ENCODE measurements at regions not wholly inside any gene's neighbourhood (a gene's known extent, or its start where the extent isn't known, plus 50 kb on each side); places are given as distances from the start of the nearest gene placed in this dataset.

- TF ChIP-seq, protein P1, sequence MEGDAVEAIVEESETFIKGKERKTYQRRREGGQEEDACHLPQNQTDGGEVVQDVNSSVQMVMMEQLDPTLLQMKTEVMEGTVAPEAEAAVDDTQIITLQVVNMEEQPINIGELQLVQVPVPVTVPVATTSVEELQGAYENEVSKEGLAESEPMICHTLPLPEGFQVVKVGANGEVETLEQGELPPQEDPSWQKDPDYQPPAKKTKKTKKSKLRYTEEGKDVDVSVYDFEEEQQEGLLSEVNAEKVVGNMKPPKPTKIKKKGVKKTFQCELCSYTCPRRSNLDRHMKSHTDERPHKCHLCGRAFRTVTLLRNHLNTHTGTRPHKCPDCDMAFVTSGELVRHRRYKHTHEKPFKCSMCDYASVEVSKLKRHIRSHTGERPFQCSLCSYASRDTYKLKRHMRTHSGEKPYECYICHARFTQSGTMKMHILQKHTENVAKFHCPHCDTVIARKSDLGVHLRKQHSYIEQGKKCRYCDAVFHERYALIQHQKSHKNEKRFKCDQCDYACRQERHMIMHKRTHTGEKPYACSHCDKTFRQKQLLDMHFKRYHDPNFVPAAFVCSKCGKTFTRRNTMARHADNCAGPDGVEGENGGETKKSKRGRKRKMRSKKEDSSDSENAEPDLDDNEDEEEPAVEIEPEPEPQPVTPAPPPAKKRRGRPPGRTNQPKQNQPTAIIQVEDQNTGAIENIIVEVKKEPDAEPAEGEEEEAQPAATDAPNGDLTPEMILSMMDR (IDR thresholded peaks at IDR 0.05; ENCODE audit: borderline replicate concordance, extremely low read depth, low read length, poor library complexity, severe bottlenecking), result no peak
- TF ChIP-seq EZH2 (IDR thresholded peaks at IDR 0.05; ENCODE audit: borderline replicate concordance, low read depth, low read length, severe bottlenecking), result no peak
Observed at GRCh38 chr3:11953350-11953749, 50.8 kb upstream of the SYN2 start.
